K562 (cell line): ENCODE measurements at regions not wholly inside any gene's neighbourhood (a gene's known extent, or its start where the extent isn't known, plus 50 kb on each side); places are given as distances from the start of the nearest gene placed in this dataset.

Experiments
- CTCF ChIP-seq, 3 experiments: IDR thresholded peaks in 2 of 3; conservative IDR thresholded peaks in 1 of 3; 2 replicates each; pipeline ENCODE4 v1.5.1; 2011 to 2012; ENCODE audit warnings: low read length in 3 of 3, mild to moderate bottlenecking in 3 of 3, control low read depth in 2 of 3, improper control_type of control experiment in 1 of 3, inconsistent platforms in 1 of 3, low read depth in 1 of 3, mixed read lengths in 1 of 3, moderate library complexity in 1 of 3; ENCODE audit not compliant: insufficient read depth in 2 of 3
- NR2F6 ChIP-seq: fragments of 450-650 bp; formaldehyde crosslinking; IDR thresholded peaks from 2 replicates; pipeline ENCODE4 v1.4.0; 2020; ENCODE audit warnings: mild to moderate bottlenecking
- POLR2A ChIP-seq: fragments of 450-650 bp; conservative IDR thresholded peaks from 2 replicates; pipeline ENCODE4 v1.6.1; 2016
- SAP30 ChIP-seq: fragments of 200-600 bp; sonication (generic); IDR thresholded peaks from 2 replicates; pipeline ENCODE4 v1.6.1; 2012; ENCODE audit warnings: borderline replicate concordance, low read depth, mild to moderate bottlenecking, moderate library complexity, low read length, control low read depth, inconsistent platforms; ENCODE audit not compliant: insufficient read depth, poor library complexity, severe bottlenecking
- SPI1 ChIP-seq: IDR thresholded peaks from 2 replicates; pipeline ENCODE4 v1.6.1; 2011; ENCODE audit warnings: low read depth, low read length, control low read depth, borderline replicate concordance
- TAF1 ChIP-seq: IDR thresholded peaks from 2 replicates; pipeline ENCODE4 v1.6.1; 2011; ENCODE audit warnings: mild to moderate bottlenecking, low read length, moderate library complexity; ENCODE audit not compliant: insufficient read depth, control insufficient read depth, severe bottlenecking; ENCODE audit errors: extremely low read depth
- ZBED1 ChIP-seq: IDR thresholded peaks from 2 replicates; pipeline ENCODE4 v1.6.1; 2014
- ZNF3 ChIP-seq: fragments of 250-450 bp; sonication (Bioruptor Pico); IDR thresholded peaks from 2 replicates; pipeline ENCODE4 v1.5.0; 2021; ENCODE audit warnings: mild to moderate bottlenecking, moderate library complexity
- ZNF318 ChIP-seq, 2 experiments: fragments of 450-650 bp; IDR thresholded peaks; 2 replicates each; pipeline ENCODE4 v1.6.1; 2016; ENCODE audit warnings: mild to moderate bottlenecking in 2 of 2, borderline replicate concordance in 1 of 2, low read depth in 1 of 2, moderate library complexity in 1 of 2
- TF ChIP-seq, protein P1 (sequence below): sonication (generic); formaldehyde crosslinking; IDR thresholded peaks from 2 replicates; pipeline ENCODE4 v1.5.0; 2020; ENCODE audit warnings: missing genetic modification reagents

DNA sequence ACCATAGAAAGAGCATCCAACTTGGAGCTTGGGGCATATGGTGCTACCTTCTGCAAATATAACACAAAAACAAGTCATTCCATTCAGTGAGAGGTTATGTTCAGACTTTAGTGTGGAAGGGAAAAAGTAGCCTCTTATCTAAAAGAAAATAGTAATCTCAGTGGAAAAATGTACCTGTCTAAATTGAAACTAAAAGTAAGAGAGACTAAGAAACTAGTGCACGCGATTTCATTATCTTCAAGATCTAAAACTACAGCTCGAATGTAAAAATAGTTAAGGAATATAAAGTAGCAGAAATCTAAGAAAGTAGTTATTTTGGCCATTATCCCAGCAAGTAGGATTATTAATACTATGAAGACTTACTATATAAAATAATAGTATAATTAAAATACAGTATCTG lies 233.0 kb upstream of the PPP1R3A start:
- TF ChIP-seq ZBED1 = no peak
- no peak for TF ChIP-seq SAP30
- TF ChIP-seq ZNF318 (IDR thresholded peaks at IDR 0.05; ENCODE audit: borderline replicate concordance in 1 of 2, low read depth in 1 of 2) = no peak
- no peak for TF ChIP-seq POLR2A
- TF ChIP-seq, protein P1, sequence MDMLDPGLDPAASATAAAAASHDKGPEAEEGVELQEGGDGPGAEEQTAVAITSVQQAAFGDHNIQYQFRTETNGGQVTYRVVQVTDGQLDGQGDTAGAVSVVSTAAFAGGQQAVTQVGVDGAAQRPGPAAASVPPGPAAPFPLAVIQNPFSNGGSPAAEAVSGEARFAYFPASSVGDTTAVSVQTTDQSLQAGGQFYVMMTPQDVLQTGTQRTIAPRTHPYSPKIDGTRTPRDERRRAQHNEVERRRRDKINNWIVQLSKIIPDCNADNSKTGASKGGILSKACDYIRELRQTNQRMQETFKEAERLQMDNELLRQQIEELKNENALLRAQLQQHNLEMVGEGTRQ (CRISPR knock-in tag) = no peak
- TF ChIP-seq TAF1 = no peak
- TF ChIP-seq CTCF (IDR thresholded peaks at IDR 0.05 in 2 of 3, conservative IDR thresholded peaks at IDR 0.05 in 1 of 3; ENCODE audit: insufficient read depth in 2 of 3, low read depth in 1 of 3, low read length in 3 of 3) = no peak
- no peak for TF ChIP-seq NR2F6
- TF ChIP-seq SPI1 = no peak
- TF ChIP-seq ZNF3 (CRISPR knock-in tag) = no peak
